HUES64 (cell line): ENCODE measurements at regions not wholly inside any gene's neighbourhood (a gene's known extent, or its start where the extent isn't known, plus 50 kb on each side); places are given as distances from the start of the nearest gene placed in this dataset.

Experiments
- H3K27ac ChIP-seq: 2 replicates; pipeline ENCODE4 v1.7.0; 2013; ENCODE audit warnings: low read depth, low read length, inconsistent platforms
- H3K27me3 ChIP-seq: 2 replicates; pipeline ENCODE4 v1.6.1; 2013; ENCODE audit warnings: mild to moderate bottlenecking, low read length; ENCODE audit not compliant: insufficient read depth
- H3K36me3 ChIP-seq: 2 replicates; pipeline ENCODE4 v1.6.1; 2013; ENCODE audit warnings: mild to moderate bottlenecking, low read length; ENCODE audit not compliant: insufficient read depth
- H3K4me1 ChIP-seq: 2 replicates; pipeline ENCODE4 v1.6.1; 2013; ENCODE audit warnings: mild to moderate bottlenecking, low read length, moderate library complexity; ENCODE audit not compliant: insufficient read depth
- H3K4me3 ChIP-seq: 2 replicates; pipeline ENCODE4 v1.5.1; 2013; ENCODE audit warnings: mild to moderate bottlenecking, low read length, moderate library complexity
- H3K9ac ChIP-seq: 2 replicates; pipeline ENCODE4 v1.6.1; 2013; ENCODE audit warnings: mild to moderate bottlenecking, low read depth, low read length
- H3K9me3 ChIP-seq: 2 replicates; pipeline ENCODE4 v1.6.1; 2013; ENCODE audit warnings: low read depth, low read length; ENCODE audit not compliant: insufficient read depth
- WGBS: fragments of 150-250, 120-280 bp; methylation state at CpG from one replicate; pipeline ENCODE4 v1.1.7; 2013; ENCODE audit warnings: missing lambda C conversion rate; 5-methylcytosine and 5-hydroxymethylcytosine counted together

GRCh38 chr6:10237298-10238038 is 177.4 kb downstream of the TFAP2A start:
- Histone ChIP-seq H3K9ac (no peak overlapping the region), H3K9me3 (no peaks in the 10 kb centered on the region), H3K27me3 (no peaks in the 10 kb centered on the region), H3K4me3 (no peak overlapping the region), H3K27ac (no peak overlapping the region), H3K36me3 (no peaks in the 10 kb centered on the region), H3K4me1 (no peaks in the 10 kb centered on the region)
- 89% methylated on average over 10 of the region's 10 CpGs for WGBS

DNA sequence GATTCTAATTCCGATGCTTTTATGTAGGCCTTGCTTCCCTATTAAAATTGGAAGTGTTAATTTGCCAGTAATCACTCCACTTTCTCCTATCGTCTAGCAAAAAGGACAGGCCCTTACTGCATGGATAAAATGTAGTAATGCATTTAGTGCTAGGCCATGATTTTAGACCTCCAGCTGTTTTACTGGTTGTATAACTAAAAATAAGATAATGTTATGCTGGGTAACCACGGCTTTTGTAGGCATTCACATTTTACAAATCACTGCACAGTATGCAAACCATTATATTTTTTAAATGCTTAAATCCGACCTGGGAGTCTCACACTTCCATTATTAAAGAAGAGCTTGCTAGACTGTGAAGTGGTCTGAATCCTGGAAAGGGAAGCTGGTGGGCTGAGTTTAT is 179.5 kb downstream of the TFAP2A start:
- Histone ChIP-seq H3K9ac (no peak overlapping the region), H3K4me3 (no peak overlapping the region), H3K36me3 (no peaks in the 10 kb centered on the region), H3K9me3 (no peaks in the 10 kb centered on the region), H3K27ac (no peak overlapping the region), H3K4me1 (no peaks in the 10 kb centered on the region), H3K27me3 (no peaks in the 10 kb centered on the region)
- 81% methylated on average over 4 of the region's 4 CpGs for WGBS

- H3K27me3 ChIP-seq, result no peaks in the 10 kb centered on the region
- H3K4me1 ChIP-seq, result no peaks in the 10 kb centered on the region
- H3K9ac ChIP-seq, result no peak overlapping the region
- H3K4me3 ChIP-seq, result no peak overlapping the region
- H3K36me3 ChIP-seq, result no peaks in the 10 kb centered on the region
- no peak overlapping the region for H3K27ac ChIP-seq
- H3K9me3 ChIP-seq, result 0 out of 2 replicates have a peak, but pooled peaks cover 3% of the 10 kb centered on the region
These were observed 184.3 kb downstream of the TFAP2A start for GRCh38 chr6:10230531-10230930.

DNA sequence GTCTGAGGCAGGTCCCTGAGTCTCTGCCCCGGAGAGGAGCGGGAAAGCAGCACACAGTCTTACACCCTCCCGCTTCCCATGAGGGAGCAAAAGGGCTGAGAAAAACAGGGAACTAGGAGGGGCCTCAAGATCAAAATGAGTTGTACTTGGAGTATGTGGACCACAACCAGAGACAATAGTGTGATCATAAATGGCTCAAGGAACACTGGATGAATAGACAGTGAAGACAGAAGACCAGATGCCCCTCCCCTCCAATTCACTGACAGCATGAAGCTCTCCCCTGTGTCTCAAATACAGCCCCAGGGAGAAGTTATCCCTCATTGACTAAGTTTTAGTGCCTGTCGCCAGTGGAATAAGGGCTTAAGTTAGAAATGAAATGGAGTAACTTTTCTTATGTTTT is 191.0 kb downstream of the TFAP2A start:
- 92% methylated on average over 4 of the region's 4 CpGs for WGBS
- no peak overlapping the region for H3K4me3 ChIP-seq
- H3K36me3 ChIP-seq, result no peaks in the 10 kb centered on the region
- no peaks in the 10 kb centered on the region for H3K27me3 ChIP-seq
- H3K9ac ChIP-seq, result no peak overlapping the region
- 0 out of 2 replicates have a peak, but pooled peaks cover 3% of the 10 kb centered on the region for H3K9me3 ChIP-seq
- H3K27ac ChIP-seq, result no peak overlapping the region
- no peaks in the 10 kb centered on the region for H3K4me1 ChIP-seq

DNA sequence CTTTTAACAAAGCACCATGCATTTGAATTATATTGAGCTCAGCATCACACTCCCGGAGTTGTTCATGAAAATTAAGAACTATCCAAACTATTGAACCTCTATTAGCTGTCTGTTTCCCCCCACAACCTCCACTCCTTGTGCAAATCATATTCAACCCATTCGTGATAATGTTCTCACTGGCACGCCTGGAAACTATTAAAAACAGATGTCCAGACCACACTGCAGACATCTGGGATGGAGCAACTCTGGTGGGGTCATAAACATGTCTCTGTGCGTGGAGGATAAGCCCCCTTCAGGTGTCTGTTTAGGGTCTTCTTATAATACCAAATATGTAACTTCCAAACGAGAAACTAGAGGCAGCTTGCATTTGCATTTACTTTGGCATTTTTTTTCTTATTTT is 193.7 kb downstream of the TFAP2A start:
- Histone ChIP-seq H3K4me3 (no peak overlapping the region), H3K36me3 (no peaks in the 10 kb centered on the region), H3K9me3 (no peaks in the 10 kb centered on the region), H3K4me1 (no peaks in the 10 kb centered on the region), H3K27me3 (no peaks in the 10 kb centered on the region), H3K9ac (no peak overlapping the region), H3K27ac (no peak overlapping the region)
- 91% methylated on average over 5 of the region's 5 CpGs for WGBS

GRCh38 chr6:10219510-10219909 is 195.4 kb downstream of the TFAP2A start:
- Histone ChIP-seq H3K36me3 (no peaks in the 10 kb centered on the region), H3K4me1 (no peaks in the 10 kb centered on the region), H3K4me3 (no peak overlapping the region), H3K27ac (no peak overlapping the region), H3K9me3 (no peaks in the 10 kb centered on the region), H3K27me3 (no peaks in the 10 kb centered on the region), H3K9ac (no peak overlapping the region)
- WGBS, result 90% methylated on average over 1 of the region's 2 CpGs

DNA sequence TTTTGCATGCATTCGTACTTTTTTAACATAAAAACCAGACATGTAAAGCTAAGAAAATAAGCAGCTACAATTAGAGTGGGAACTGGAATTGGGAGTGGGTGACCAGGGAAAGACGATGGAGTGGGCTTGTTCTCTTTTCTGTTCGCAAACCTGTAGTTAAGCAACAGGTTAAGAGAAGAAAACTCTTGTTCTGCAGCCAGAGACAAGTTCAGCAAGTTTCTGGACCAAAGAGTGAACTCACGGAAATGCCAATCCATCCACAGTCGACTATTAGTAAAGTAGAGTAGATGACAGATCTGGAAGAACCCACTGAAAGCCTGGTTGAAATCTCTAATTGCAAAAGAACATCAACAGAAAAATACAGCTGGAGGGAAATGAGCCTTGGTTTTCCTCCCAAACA is 197.8 kb downstream of the TFAP2A start:
- Histone ChIP-seq H3K4me1 (no peaks in the 10 kb centered on the region), H3K4me3 (no peak overlapping the region), H3K36me3 (no peaks in the 10 kb centered on the region), H3K9ac (no peak overlapping the region), H3K27ac (no peak overlapping the region), H3K9me3 (no peaks in the 10 kb centered on the region), H3K27me3 (no peaks in the 10 kb centered on the region)
- WGBS, result 92% methylated on average over 4 of the region's 5 CpGs

DNA sequence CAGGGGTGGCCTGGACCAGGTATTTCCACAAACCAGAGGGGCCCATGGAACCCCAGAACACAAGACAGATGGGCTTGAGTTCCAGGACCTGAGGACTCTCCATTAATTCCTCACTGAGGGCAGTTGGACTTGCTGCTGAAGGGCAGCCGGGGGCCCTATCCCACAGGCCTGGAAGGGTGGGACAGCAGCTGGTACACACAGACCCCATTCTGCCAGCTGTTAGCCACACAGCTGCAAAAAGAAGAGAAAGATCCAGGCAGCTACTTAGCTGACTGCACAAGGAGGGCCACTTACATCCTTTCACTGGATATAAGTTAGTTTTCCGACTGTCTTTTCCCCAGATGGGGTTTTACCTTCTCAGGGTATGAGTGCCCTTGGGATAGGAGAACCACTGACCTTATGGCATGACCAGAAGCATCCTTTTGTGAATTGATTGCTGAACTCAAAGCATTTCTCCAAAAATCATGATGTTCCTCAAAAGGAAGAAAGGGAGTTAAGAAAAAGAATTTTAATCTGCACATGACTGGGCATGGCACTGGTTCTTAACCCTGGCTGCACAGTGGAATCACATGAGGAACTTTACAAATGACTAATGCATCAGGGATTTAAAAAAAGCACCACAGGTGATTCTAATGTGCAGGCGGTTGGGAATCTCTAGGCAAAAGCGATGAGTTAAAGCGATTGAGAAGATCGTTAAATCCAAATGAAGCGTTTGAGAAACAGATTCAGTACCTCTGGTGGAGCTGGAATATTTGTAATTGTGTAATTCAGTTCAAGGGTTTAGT is 199.4 kb downstream of the TFAP2A start:
- no peak overlapping the region for H3K4me3 ChIP-seq
- no peaks in the 10 kb centered on the region for H3K9me3 ChIP-seq
- no peaks in the 10 kb centered on the region for H3K36me3 ChIP-seq
- WGBS, result 92% methylated on average over 7 of the region's 7 CpGs
- H3K27me3 ChIP-seq, result no peaks in the 10 kb centered on the region
- no peaks in the 10 kb centered on the region for H3K4me1 ChIP-seq
- H3K27ac ChIP-seq, result no peak overlapping the region
- no peak overlapping the region for H3K9ac ChIP-seq

DNA sequence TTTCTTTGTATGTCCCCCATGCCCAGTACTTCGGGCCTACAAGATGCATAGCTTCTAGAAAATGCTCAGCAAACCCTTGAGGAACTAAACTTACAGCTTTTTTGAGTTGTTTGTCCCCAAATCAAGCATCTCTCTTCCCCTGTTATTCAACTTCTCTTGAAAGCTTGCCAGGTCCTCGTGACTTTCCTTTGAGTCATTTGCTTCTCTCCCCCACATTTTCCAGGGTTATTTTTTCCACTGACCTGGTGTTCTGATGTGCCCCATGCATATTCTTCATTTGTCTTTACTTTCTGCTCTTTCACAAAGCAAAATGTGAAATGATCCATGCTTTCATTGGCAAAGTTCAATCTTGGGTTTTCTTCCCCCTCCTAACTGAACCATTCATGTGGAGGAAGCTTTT is 204.8 kb downstream of the TFAP2A start:
- Histone ChIP-seq H3K4me1 (no peaks in the 10 kb centered on the region), H3K9ac (no peak overlapping the region), H3K4me3 (no peak overlapping the region), H3K27ac (no peak overlapping the region), H3K27me3 (no peaks in the 10 kb centered on the region), H3K36me3 (no peaks in the 10 kb centered on the region), H3K9me3 (no peaks in the 10 kb centered on the region)
- 81% methylated on average over 2 of the region's 2 CpGs for WGBS

DNA sequence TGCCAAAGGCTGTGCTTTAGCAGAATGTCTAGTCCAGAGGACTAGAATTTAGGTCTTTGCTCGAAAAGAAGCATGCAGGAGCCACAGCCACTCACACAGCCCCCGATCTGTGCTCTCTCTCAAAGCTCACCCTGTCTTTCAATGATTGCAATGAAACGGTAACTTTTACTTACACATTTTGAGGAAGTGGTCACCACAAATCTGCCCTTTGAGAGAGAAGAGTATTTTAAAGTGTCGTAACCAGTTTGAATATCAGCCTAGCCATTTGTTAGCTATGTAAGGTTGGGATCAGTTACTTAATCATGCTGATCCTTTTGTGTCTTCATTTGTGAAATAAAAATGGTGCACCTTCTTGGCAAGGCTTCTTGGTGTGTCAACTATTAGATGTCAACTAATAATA is 209.0 kb downstream of the TFAP2A start:
- Histone ChIP-seq H3K4me3 (no peak overlapping the region), H3K9ac (no peak overlapping the region), H3K4me1 (no peaks in the 10 kb centered on the region), H3K9me3 (no peaks in the 10 kb centered on the region), H3K27ac (no peak overlapping the region), H3K27me3 (no peaks in the 10 kb centered on the region), H3K36me3 (no peaks in the 10 kb centered on the region)
- 94% methylated on average over 4 of the region's 4 CpGs for WGBS

- Histone ChIP-seq H3K9ac (no peak overlapping the region), H3K4me3 (no peak overlapping the region), H3K27me3 (no peaks in the 10 kb centered on the region), H3K36me3 (no peaks in the 10 kb centered on the region), H3K27ac (no peak overlapping the region), H3K9me3 (no peaks in the 10 kb centered on the region), H3K4me1 (no peaks in the 10 kb centered on the region)
- 93% methylated on average over 3 of the region's 3 CpGs for WGBS
These were observed 209.8 kb downstream of the TFAP2A start for GRCh38 chr6:10205120-10205519.
